ENCODE measurements at regions not wholly inside any gene's neighbourhood (a gene's known extent, or its start where the extent isn't known, plus 50 kb on each side); places are given as distances from the start of the nearest gene placed in this dataset.
A peak's percentile ranks its signal among the peaks of the same experiment; 100 is the strongest.
"Not testable (repeated sequence)": the region's sequence is repeated elsewhere in the genome, so short reads cannot be mapped to it uniquely, and the experiment has no call there.

DNA sequence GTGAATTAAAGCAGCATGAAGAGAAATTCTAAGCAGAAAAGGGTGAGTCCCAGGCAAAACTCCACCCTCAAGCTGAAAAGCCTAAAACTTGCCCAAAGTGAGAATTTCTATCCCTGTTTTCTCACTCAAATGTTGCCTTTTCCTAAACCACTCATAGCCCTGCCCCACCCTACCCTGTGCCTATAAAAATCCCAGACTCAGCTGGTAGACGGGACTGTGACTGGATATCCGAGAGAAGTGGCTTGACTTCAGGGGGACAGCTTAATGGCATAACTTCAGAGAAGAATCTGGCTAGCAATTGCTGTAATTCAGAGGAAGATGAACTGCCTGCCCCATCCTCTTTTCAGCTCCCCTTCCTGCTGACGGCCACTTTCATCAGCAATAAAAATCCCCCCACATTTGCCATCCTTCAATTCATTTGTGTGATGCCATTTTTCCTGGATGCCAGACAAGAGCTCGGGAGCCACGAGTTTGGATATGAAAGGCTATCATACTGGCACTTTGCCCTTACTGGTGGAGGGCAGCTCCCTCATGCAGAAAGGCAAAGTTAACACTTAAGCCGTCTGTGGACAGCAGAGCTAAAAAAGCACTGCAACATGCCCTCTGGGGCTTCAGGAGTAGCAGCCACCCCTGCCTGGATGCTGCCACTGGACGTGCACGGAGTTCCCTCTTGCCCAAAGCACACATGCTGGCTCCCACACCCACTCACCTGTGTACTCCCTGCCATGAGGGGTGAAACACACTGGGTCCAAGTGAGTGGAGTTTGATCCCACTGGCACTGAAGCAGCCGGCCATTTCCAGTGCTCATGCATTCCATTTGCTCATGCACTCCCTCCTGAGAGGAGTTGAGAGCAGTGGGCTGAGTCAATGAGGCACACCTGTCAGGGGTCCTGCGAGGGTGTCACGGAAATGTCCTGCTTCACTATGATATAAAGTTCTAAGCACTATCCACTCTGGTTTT, 670.6 kb downstream of the PLOD2 start:
- no peak for DNase-seq

GRCh38 chr3:145492456-145492855, 668.5 kb downstream of the PLOD2 start:
- no peak for DNase-seq

- not testable (repeated sequence) for DNase-seq
Measured at GRCh38 chr3:145517416-145517815, 643.6 kb downstream of the PLOD2 start.

DNA sequence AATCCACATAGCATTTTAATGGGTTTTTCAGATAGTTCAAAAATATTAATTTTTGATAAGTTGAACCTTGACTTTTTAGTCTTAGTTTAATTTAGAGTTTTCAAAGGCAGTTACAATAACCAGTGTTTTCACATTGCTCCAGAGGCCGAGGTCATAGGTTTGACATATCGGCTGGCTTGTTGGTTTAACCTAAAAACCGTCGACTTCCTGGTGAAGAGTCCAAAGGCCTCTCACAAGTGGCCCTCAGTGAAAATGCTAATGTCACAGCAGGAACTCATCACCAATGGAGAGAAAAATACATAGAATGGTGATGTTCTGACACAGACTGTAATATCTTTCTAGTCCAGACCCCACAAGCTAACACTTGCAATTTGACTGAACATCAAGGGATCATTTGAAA, 642.3 kb downstream of the PLOD2 start:
- peak; percentile 94 for DNase-seq

DNA sequence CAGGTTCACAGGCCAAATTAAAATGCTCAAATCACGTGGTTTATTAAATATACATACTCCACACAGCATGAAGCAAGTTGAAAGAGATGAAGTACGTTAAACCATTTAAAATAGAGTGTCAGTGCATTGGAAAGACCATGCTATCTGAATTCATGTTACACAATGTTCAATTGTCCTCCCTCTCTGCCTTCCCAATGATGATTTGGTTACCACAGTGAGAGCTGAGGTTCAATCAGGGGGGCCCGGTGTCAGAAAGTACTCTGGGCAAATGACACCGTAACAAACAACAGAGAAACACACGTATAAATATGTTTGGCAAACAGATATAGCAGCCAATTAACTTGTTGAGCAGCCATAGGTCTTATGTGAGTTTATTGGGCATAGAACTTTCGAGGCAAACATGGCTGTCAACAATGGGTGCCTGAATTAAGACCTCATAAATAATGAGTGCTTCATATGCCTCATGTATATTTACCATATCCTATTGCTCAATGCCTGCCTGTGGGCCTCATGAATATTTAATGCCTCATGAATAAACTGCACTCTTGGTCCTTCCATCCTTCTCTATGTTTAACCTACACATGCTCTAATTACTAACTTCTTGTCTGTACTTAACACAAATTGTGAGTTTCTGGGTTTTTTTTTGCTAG, 641.5 kb downstream of the PLOD2 start:
- peak; percentile 42 for DNase-seq

- no peak for DNase-seq
Measured at GRCh38 chr3:145522179-145522578, 638.8 kb downstream of the PLOD2 start.

DNA sequence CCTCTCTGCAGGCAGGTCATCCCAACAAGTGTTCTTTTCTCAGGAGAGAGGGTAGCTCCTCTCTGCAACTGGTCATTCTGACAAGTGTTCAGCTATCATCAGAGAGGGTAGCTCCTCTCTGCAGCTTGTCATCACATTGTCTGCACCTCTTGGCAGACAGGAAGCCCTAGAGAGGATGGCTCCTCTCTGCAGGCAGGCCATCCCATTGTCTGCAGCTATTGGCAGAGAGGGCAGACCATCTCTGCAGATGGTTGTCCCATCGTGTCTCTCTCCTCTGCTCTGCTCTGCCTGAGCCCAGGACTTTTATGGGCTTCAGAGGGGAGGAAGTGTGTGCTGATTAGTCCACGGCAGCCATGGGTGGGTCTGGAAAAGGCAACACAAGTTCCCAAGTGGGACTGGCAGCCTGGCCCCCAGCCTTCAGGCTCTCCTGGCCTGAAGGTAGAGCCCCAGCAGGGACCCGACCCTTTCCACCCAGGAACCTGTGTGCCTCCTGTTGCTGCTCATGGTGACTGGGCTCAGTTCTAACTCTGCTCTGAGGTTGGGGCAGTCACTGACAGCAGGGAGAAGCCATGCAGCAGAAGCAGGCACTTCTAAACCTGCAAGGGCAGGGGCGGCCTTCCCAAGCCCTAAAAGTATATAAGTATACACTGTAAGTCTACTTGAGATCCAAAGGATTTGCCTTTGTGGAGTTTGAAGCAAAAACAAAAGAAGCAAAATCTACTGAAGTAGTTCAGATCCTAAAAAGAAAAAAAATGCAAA, 637.9 kb downstream of the PLOD2 start:
- DNase-seq, result peak; percentile 67

- no peak for DNase-seq
Measured at GRCh38 chr3:145531548-145531947, 629.4 kb downstream of the PLOD2 start.

GRCh38 chr3:145533696-145534095, 627.3 kb downstream of the PLOD2 start:
- DNase-seq, result no peak

DNA sequence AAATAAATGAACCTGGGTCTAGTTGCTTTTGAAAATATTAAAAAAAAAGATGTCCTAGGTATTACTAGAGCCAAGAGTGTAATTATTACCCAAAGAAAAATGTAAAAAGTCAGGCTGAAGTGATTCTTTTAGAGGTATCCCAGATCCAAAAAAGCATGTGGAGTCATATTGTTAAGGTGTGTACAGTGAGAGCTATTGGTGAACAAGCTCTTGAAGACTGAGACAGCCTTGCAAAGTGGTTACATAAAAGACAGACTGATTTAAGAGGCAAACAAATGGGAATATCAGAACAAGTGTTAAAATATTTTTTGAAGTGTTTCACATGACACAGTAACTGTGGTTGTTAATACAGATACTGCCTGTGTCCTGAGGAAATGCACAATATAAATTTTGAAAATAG, 624.5 kb downstream of the PLOD2 start:
- no peak for DNase-seq

GRCh38 chr3:145550522-145550921, 610.5 kb downstream of the PLOD2 start:
- DNase-seq, result no peak

- DNase-seq, result no peak
Measured at GRCh38 chr3:145557405-145557804, 603.6 kb downstream of the PLOD2 start.

- DNase-seq, result no peak
Measured at GRCh38 chr3:145578471-145578870, 582.5 kb downstream of the PLOD2 start.

GRCh38 chr3:145581694-145582093, 579.3 kb downstream of the PLOD2 start:
- DNase-seq, result no peak

- no peak for DNase-seq
Measured at GRCh38 chr3:145604851-145605250, 556.1 kb downstream of the PLOD2 start.

GRCh38 chr3:145620002-145620401, 541.0 kb downstream of the PLOD2 start:
- no peak for DNase-seq

- DNase-seq, result no peak
Measured at GRCh38 chr3:145620486-145620885, 540.5 kb downstream of the PLOD2 start.

DNA sequence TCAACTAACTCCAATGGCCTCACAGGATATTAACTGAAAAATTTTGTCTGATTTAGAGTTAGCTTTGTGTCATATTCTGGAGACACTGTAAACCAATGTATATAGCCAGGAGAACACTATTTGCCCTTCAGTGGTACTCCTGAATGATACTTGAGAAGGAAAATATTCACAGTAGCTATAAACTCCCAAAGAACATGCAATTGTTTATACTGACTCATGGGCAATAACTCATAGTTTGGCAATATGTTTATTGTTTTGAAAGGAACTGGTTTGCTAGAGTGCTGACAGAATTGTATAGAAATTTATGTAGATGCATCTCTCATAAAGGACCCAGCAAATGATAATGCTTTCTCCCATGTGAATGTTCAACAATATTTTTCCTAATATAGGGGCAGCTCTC, 537.6 kb downstream of the PLOD2 start:
- no peak for DNase-seq

DNA sequence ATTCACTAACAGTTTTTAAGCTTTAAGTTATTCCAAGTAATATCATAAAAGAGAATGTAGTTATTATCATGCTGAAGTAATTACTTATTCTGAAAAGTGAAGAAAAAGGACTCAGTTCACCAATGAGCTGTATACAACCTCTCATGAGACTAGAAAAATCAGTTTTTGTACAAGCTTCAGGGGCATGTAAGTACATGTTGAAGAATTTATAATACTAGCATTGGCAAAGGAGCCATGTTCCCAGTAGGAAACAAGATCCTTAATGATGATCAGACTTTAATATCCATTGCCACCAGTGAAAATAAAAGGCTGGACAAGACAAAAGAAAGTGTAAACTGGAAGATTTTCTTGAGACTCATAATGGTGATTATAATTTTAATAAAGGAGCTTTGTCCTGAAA, 532.8 kb downstream of the PLOD2 start:
- no peak for DNase-seq

DNA sequence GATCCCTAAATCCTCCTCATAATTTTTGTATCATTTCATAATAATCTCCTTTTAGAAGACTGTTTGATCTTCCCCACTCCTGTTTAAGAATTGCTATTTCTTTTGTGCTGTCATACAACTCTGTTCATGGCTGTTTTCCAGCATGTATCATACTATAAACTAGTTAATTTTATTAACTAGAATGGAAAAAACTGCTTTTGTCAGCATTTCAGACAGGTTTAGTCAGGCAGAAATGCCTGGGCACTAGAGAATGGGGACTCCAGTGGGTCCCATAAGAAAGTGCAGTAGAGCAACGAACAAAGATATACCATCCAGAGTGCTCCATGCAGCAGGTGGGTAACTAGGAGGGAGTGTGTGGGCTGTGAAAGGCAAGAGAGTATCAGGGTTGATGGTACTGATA, 523.9 kb downstream of the PLOD2 start:
- no peak for DNase-seq

GRCh38 chr3:145639003-145639606, 521.9 kb downstream of the PLOD2 start:
- DNase-seq, result no peak

- DNase-seq, result no peak
Measured at GRCh38 chr3:145639875-145640274, 521.1 kb downstream of the PLOD2 start.

DNA sequence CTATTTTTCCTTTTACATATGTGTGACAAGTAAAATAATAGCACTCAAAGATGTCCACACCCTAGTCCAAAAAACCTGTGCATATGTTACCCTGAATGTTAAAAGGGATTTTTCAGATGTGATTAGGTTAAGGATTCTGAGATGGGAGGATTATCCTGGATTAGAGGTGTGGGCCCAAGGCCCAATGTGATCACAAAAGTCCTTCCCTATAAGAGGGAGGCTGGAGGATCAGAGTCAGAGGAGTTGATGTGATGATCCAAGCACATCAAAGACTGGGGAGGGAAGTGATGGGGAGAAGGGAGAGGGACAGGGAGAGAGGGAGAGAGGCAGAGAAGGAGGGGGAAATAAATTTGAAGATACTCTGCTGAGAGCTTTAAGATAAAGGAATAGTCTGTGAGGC, 512.6 kb downstream of the PLOD2 start:
- no peak for DNase-seq
